B cell (primary cell): ENCODE measurements at regions not wholly inside any gene's neighbourhood (a gene's known extent, or its start where the extent isn't known, plus 50 kb on each side); places are given as distances from the start of the nearest gene placed in this dataset.
A peak's percentile ranks its signal among the peaks of the same experiment; 100 is the strongest.

Source experiments
- ATAC-seq: fragments of 200-7000 bp; cut with Tn5 transposase; one replicate; pipeline ENCODE4 v1.10.0; 2021; ENCODE audit warnings: low read depth, mild to moderate bottlenecking, moderate number of reproducible peaks, moderate library complexity
- CTCF ChIA-PET: fragments of 350-600 bp; sonication (Branson Sonifier 250); formaldehyde crosslinking; loops from one replicate; lab custom pipeline; 2021; ENCODE audit warnings: antibody characterized with exemption, inconsistent platforms; lab: Charles Lee
- POLR2A ChIA-PET: fragments of 350-600 bp; sonication (Branson Sonifier 250); formaldehyde crosslinking; loops from one replicate; lab custom pipeline; 2021; ENCODE audit warnings: antibody characterized with exemption; lab: Charles Lee
- DNase-seq: peaks from one replicate; pipeline ENCODE4 v3.0.0; 2013
- H2AFZ ChIP-seq: 2 replicates; pipeline ENCODE4 v1.6.1; 2012; ENCODE audit warnings: mild to moderate bottlenecking, low read depth, low read length; ENCODE audit not compliant: insufficient read depth, poor library complexity, severe bottlenecking
- H3K27ac ChIP-seq, 2 donors: 1 replicate in 1 of 2; 2 replicates in 1 of 2; pipeline ENCODE4 v1.5.1; 2012 to 2013; ENCODE audit warnings: low read length in 2 of 2, mild to moderate bottlenecking in 2 of 2, moderate library complexity in 1 of 2
- H3K27me3 ChIP-seq, 4 experiments: fragments of 200-600 bp in 1 of 4; sonication (generic) in 1 of 4; replicated peaks in 1 of 4; 1 replicate in 2 of 4; 2 replicates in 2 of 4; pipeline versions ENCODE4 v1.6.1 to v1.7.0; 2013 to 2016; ENCODE audit warnings: low read length in 3 of 4, mild to moderate bottlenecking in 2 of 4, mixed read lengths in 1 of 4, moderate library complexity in 1 of 4; ENCODE audit not compliant: insufficient read depth in 4 of 4, control insufficient read depth in 3 of 4; ENCODE audit errors: control extremely low read depth in 1 of 4
- H3K36me3 ChIP-seq, 2 experiments: replicated peaks in 1 of 2; 1 replicate in 1 of 2; 2 replicates in 1 of 2; pipeline versions ENCODE4 v1.6.1 to v1.7.1; 2013; ENCODE audit warnings: low read length in 1 of 2; ENCODE audit not compliant: insufficient read depth in 2 of 2, control insufficient read depth in 1 of 2; ENCODE audit errors: control extremely low read depth in 1 of 2, extremely low read depth in 1 of 2
- H3K4me1 ChIP-seq, 2 donors: fragments of 200-600 bp in 1 of 2; sonication (generic) in 1 of 2; 1 replicate in 1 of 2; 2 replicates in 1 of 2; pipeline versions ENCODE4 v1.5.1 to v1.6.1; 2013 to 2017; ENCODE audit warnings: low read length in 2 of 2; ENCODE audit not compliant: control insufficient read depth in 2 of 2, insufficient read depth in 2 of 2
- H3K4me2 ChIP-seq: replicated peaks from 2 replicates; pipeline ENCODE3; 2012; ENCODE audit warnings: mild to moderate bottlenecking, low read depth, low read length; ENCODE audit not compliant: poor library complexity, severe bottlenecking
- H3K4me3 ChIP-seq, 5 experiments: fragments of 200-600 bp in 1 of 5; sonication (generic) in 1 of 5; 1 replicate in 3 of 5; 2 replicates in 2 of 5; pipeline versions ENCODE4 v1.5.1 to v1.7.0; 2011 to 2016; ENCODE audit warnings: low read length in 4 of 5, mild to moderate bottlenecking in 4 of 5, low read depth in 2 of 5, control low read depth in 1 of 5, moderate library complexity in 1 of 5; ENCODE audit not compliant: insufficient read depth in 1 of 5; ENCODE audit errors: control extremely low read depth in 1 of 5, extremely low read depth in 1 of 5
- H3K79me2 ChIP-seq: fragments of 200-600 bp; sonication (generic); one replicate; pipeline ENCODE4 v1.6.0; 2016; ENCODE audit warnings: low read length; ENCODE audit not compliant: control insufficient read depth, insufficient read depth
- H3K9ac ChIP-seq: fragments of 200-600 bp; sonication (generic); 2 replicates; pipeline ENCODE4 v1.6.1; 2017; ENCODE audit warnings: mild to moderate bottlenecking, low read length, moderate library complexity
- H3K9me3 ChIP-seq, 3 donors: one replicate each; pipeline versions ENCODE4 v1.6.1 to v1.7.1; 2013; ENCODE audit warnings: low read length in 2 of 3; ENCODE audit not compliant: control insufficient read depth in 2 of 3, insufficient read depth in 1 of 3; ENCODE audit errors: control extremely low read depth in 1 of 3
- H4K20me1 ChIP-seq: 2 replicates; pipeline ENCODE4 v1.6.0; 2012; ENCODE audit warnings: mild to moderate bottlenecking, low read length; ENCODE audit not compliant: insufficient read depth, control insufficient read depth, poor library complexity, severe bottlenecking
- H3K27ac Mint-ChIP-seq: one replicate; pipeline ENCODE4 v1.8.0; 2021; ENCODE audit warnings: mixed read lengths
- H3K27me3 Mint-ChIP-seq: one replicate; pipeline ENCODE4 v1.8.0; 2021; ENCODE audit warnings: mixed read lengths
- H3K4me1 Mint-ChIP-seq: one replicate; pipeline ENCODE4 v1.8.0; 2021; ENCODE audit warnings: mixed read lengths
- H3K4me3 Mint-ChIP-seq: one replicate; pipeline ENCODE4 v1.8.0; 2021; ENCODE audit warnings: mixed read lengths
- H3K9me3 Mint-ChIP-seq: one replicate; pipeline ENCODE4 v1.8.0; 2022; ENCODE audit warnings: mixed read lengths; ENCODE audit not compliant: insufficient read depth
- EZH2 ChIP-seq: IDR thresholded peaks from 2 replicates; pipeline ENCODE4 v1.6.1; 2012; ENCODE audit warnings: borderline replicate concordance, low read depth, mild to moderate bottlenecking, moderate library complexity, low read length; ENCODE audit not compliant: insufficient read depth, poor library complexity, severe bottlenecking
- WGBS: methylation state at CpG from one replicate; pipeline ENCODE4 v1.1.5; 2013; ENCODE audit warnings: missing lambda C conversion rate; ENCODE audit not compliant: insufficient coverage; 5-methylcytosine and 5-hydroxymethylcytosine counted together
- intact Hi-C: fragments of 100-400 bp; cut with micrococcal nuclease; formaldehyde crosslinking; loops from one replicate; pipeline ENCODE4 v1.10.0; 2022
- TF ChIP-seq, protein P1 (sequence below): fragments of 200-600 bp; IDR thresholded peaks from one replicate; pipeline ENCODE4 v1.8.0; 2022; ENCODE audit warnings: antibody characterized with exemption, mild to moderate bottlenecking

DNA sequence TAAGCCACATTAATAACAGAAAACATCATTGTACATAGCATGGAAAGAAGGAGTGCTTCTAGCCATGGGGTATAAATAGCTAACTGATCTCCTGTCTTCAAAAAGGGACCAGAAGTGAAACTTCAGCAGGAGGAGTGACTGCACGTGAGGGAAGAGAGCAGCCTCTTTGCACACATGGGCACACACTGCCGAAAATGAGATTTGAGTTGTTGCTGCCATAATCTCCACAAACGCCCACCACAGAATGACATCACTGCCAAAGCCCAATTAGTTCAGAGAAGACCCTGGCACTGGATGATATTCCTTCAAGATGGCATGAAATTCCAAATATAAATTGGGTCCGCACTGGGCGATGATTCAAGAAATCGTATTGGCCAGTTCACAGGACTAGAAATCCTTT is 238.9 kb upstream of the NR4A3 start:
- Histone ChIP-seq H3K9me3 (no peaks in the 10 kb centered on the region), H2AFZ (no peak overlapping the region), H3K36me3 (no peaks in the 10 kb centered on the region), H4K20me1 (no peaks in the 10 kb centered on the region), H3K4me1 (peaks cover 8 to 9% of the 10 kb centered on the region in 2 donors), H3K27me3 (peaks cover 0 to 3% (median 0%) of the 10 kb centered on the region in 4 experiments), H3K79me2 (no peaks in the 10 kb centered on the region), H3K9ac (no peak overlapping the region), H3K27ac (no peak overlapping the region), H3K4me2 (peak overlapping the region; percentile 4), H3K4me3 (no peak overlapping the region)
- Mint-ChIP-seq H3K27me3 (no peaks in the 10 kb centered on the region), H3K4me1 (peaks cover 10% of the 10 kb centered on the region), H3K27ac (no peak overlapping the region), H3K9me3 (no peaks in the 10 kb centered on the region), H3K4me3 (no peak overlapping the region)
- POLR2A ChIA-PET = no interaction called here
- ATAC-seq (no peak), DNase-seq (peak; percentile 34)
- CTCF ChIA-PET = interaction anchor here (0.9 kb wide), 1 partner anchor 18 kb away, joined by 3 read pairs; no protein-coding TSS in a partner anchor
- TF ChIP-seq, protein P1, sequence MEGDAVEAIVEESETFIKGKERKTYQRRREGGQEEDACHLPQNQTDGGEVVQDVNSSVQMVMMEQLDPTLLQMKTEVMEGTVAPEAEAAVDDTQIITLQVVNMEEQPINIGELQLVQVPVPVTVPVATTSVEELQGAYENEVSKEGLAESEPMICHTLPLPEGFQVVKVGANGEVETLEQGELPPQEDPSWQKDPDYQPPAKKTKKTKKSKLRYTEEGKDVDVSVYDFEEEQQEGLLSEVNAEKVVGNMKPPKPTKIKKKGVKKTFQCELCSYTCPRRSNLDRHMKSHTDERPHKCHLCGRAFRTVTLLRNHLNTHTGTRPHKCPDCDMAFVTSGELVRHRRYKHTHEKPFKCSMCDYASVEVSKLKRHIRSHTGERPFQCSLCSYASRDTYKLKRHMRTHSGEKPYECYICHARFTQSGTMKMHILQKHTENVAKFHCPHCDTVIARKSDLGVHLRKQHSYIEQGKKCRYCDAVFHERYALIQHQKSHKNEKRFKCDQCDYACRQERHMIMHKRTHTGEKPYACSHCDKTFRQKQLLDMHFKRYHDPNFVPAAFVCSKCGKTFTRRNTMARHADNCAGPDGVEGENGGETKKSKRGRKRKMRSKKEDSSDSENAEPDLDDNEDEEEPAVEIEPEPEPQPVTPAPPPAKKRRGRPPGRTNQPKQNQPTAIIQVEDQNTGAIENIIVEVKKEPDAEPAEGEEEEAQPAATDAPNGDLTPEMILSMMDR = no peak
- no peak for TF ChIP-seq EZH2
- intact Hi-C loops = no loop called here
- 95% methylated on average over 3 of the region's 6 CpGs for WGBS

DNA sequence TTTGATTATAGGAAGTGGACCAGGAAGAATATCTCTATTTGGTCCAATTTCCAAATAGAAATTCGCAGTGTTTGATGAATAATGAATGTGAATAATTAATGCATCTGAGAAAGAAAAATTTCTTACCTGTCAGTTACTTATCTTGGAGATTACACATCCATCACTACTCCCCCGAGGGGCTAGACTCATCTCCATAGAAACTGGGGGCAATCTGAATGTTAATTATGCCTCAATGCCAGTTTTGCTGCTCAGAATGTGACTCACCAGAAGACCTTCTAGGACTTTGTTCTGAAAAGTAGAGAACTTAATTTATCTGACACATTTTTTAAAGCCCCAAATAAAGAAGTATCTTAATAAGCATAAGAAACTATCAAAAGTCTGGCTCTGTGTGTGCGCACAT is 233.4 kb upstream of the NR4A3 start:
- H3K27me3 ChIP-seq = peaks cover 0 to 3% (median 0%) of the 10 kb centered on the region in 4 experiments
- H3K4me1 ChIP-seq = peaks cover 17% of the 10 kb centered on the region in 2 donors
- no peak overlapping the region for H3K4me3 Mint-ChIP-seq
- no peak overlapping the region for H3K4me3 ChIP-seq
- H2AFZ ChIP-seq = no peak overlapping the region
- no peaks in the 10 kb centered on the region for H3K79me2 ChIP-seq
- no CpG with 5 or more reads among the region's 3 CpGs for WGBS
- no peak overlapping the region for H3K27ac Mint-ChIP-seq
- no peaks in the 10 kb centered on the region for H3K9me3 Mint-ChIP-seq
- no peak overlapping the region for H3K9ac ChIP-seq
- CTCF ChIA-PET = no interaction called here
- DNase-seq = no peak
- no peak overlapping the region for H3K27ac ChIP-seq
- TF ChIP-seq, protein P1 = no peak
- no peak for TF ChIP-seq EZH2
- H3K27me3 Mint-ChIP-seq = no peaks in the 10 kb centered on the region
- H3K4me1 Mint-ChIP-seq = peaks cover 25% of the 10 kb centered on the region
- no peaks in the 10 kb centered on the region for H4K20me1 ChIP-seq
- no peaks in the 10 kb centered on the region for H3K36me3 ChIP-seq
- no peak for ATAC-seq
- no peaks in the 10 kb centered on the region for H3K9me3 ChIP-seq
- POLR2A ChIA-PET = no interaction called here
- intact Hi-C loops = no loop called here
- H3K4me2 ChIP-seq = no peak overlapping the region
